Stomach (tissue), 8 donors: ENCODE measurements at regions not wholly inside any gene's neighbourhood (a gene's known extent, or its start where the extent isn't known, plus 50 kb on each side); places are given as distances from the start of the nearest gene placed in this dataset.

ENCODE experiments used
- DNase-seq, 2 donors: peaks; one replicate each; pipeline versions ENCODE4 v3.0.0 to v3.0.0-alpha.2; 2013 to 2019
- H3K27ac ChIP-seq, 5 donors: fragments of 200-600 bp in 4 of 5; sonication (generic) in 4 of 5; one replicate each; pipeline ENCODE4 v1.5.1; 2013 to 2019; ENCODE audit warnings: mild to moderate bottlenecking in 1 of 5, moderate library complexity in 1 of 5
- H3K27me3 ChIP-seq, 3 donors: fragments of 200-600 bp; sonication (generic); one replicate each; pipeline ENCODE4 v1.5.1; 2017 to 2019; ENCODE audit warnings: mixed run types in 1 of 3
- H3K36me3 ChIP-seq, 4 donors: fragments of 200-600 bp; sonication (generic); 1 replicate in 3 of 4; 2 replicates in 1 of 4; pipeline ENCODE4 v1.5.1; 2016 to 2019
- H3K4me1 ChIP-seq, 4 donors: fragments of 200-600 bp; sonication (generic); one replicate each; pipeline ENCODE4 v1.5.1; 2016 to 2019
- H3K4me3 ChIP-seq, 4 donors: fragments of 200-600 bp; sonication (generic) in 3 of 4; one replicate each; pipeline ENCODE4 v1.5.1; 2016 to 2019; ENCODE audit warnings: mild to moderate bottlenecking in 1 of 4
- H3K9me3 ChIP-seq, 4 donors: fragments of 200-600 bp; sonication (generic); one replicate each; pipeline ENCODE4 v1.5.1; 2016 to 2019
- CTCF ChIP-seq, 7 experiments: fragments of 450-650 bp in 4 of 7; fragments of 200-600 bp in 3 of 7; sonication (generic) in 3 of 7; IDR thresholded peaks; one replicate each; pipeline ENCODE4 v1.5.1; 2016 to 2019; ENCODE audit warnings: antibody characterized with exemption in 7 of 7, control low read depth in 2 of 7, mild to moderate bottlenecking in 1 of 7
- EP300 ChIP-seq: sonication (generic); formaldehyde crosslinking; IDR thresholded peaks from one replicate; pipeline ENCODE4 v1.6.1; 2017; ENCODE audit warnings: antibody characterized with exemption
- POLR2A ChIP-seq, 4 donors: fragments of 450-650 bp; IDR thresholded peaks; one replicate each; pipeline ENCODE4 v1.6.1; 2016; ENCODE audit warnings: antibody characterized with exemption in 4 of 4, control low read depth in 2 of 4, mild to moderate bottlenecking in 1 of 4, moderate library complexity in 1 of 4
- POLR2AphosphoS5 ChIP-seq, 3 donors: sonication (generic); formaldehyde crosslinking; IDR thresholded peaks; one replicate each; pipeline ENCODE4 v1.6.1; 2016; ENCODE audit warnings: antibody characterized with exemption in 3 of 3
- WGBS, 5 donors: extraction: QIAGEN DNeasy Blood & Tissue Kit in 3 of 5; methylation state at CpG; one replicate each; pipeline versions ENCODE4 v1.1.5 to v1.1.7; 2013 to 2018; 5-methylcytosine and 5-hydroxymethylcytosine counted together
- intact Hi-C: fragments of 100-400 bp; cut with DNase I; formaldehyde crosslinking; loops from one replicate; pipeline ENCODE4 v1.15.1; 2023; ENCODE audit warnings: low total_unique reads
- donor health status: healthy with polysubstance abuse.
- donor health status: Bipolar disorder and iron deficiency.
- donor health status: healthy.

- no peaks in the 10 kb centered on the region for H3K27me3 ChIP-seq
- 78 to 85% (median 83%) methylated on average over 10 of the region's 10 CpGs for WGBS, 5 donors
- no peaks in the 10 kb centered on the region for H3K9me3 ChIP-seq
- TF ChIP-seq POLR2AphosphoS5 (IDR thresholded peaks at IDR 0.05) (no peak), POLR2A (IDR thresholded peaks at IDR 0.05) (no peak), CTCF (IDR thresholded peaks at IDR 0.05) (no peak), EP300 (no peak)
- no peak overlapping the region for H3K4me3 ChIP-seq
- no peak for DNase-seq
- H3K27ac ChIP-seq: peak overlapping the region in 2 of 5 donors; percentile 16 to 91
- H3K4me1 ChIP-seq: peaks cover 22 to 47% (median 42%) of the 10 kb centered on the region in 4 donors
- intact Hi-C loops: no loop called here
- H3K36me3 ChIP-seq: no peaks in the 10 kb centered on the region
These were observed 127.0 kb downstream of the CHSY1 start for GRCh38 chr15:101124731-101125451.

- no peak for DNase-seq
- Histone ChIP-seq H3K4me1 (peaks cover 22 to 47% (median 41%) of the 10 kb centered on the region in 4 donors), H3K9me3 (no peaks in the 10 kb centered on the region), H3K27ac (no peak overlapping the region), H3K4me3 (no peak overlapping the region), H3K36me3 (no peaks in the 10 kb centered on the region), H3K27me3 (no peaks in the 10 kb centered on the region)
- TF ChIP-seq POLR2AphosphoS5 (IDR thresholded peaks at IDR 0.05) (no peak), EP300 (no peak), POLR2A (IDR thresholded peaks at IDR 0.05) (no peak), CTCF (IDR thresholded peaks at IDR 0.05) (no peak)
- WGBS, 5 donors: 92 to 99% (median 95%) methylated on average over 6 of the region's 6 CpGs
- intact Hi-C loops: no loop called here
These were observed 128.5 kb downstream of the CHSY1 start for GRCh38 chr15:101123222-101123910.

- intact Hi-C loops: no loop called here
- Histone ChIP-seq H3K27me3 (no peaks in the 10 kb centered on the region), H3K4me1 (peaks cover 18 to 42% (median 36%) of the 10 kb centered on the region in 4 donors), H3K27ac (peak overlapping the region in 1 of 5 donors; percentile 76), H3K4me3 (no peak overlapping the region), H3K36me3 (no peaks in the 10 kb centered on the region), H3K9me3 (no peaks in the 10 kb centered on the region)
- WGBS, 5 donors: 83 to 91% (median 90%) methylated on average over 5 to 8 of the region's 8 CpGs
- TF ChIP-seq EP300 (no peak), POLR2AphosphoS5 (IDR thresholded peaks at IDR 0.05) (no peak), POLR2A (IDR thresholded peaks at IDR 0.05) (no peak), CTCF (IDR thresholded peaks at IDR 0.05) (no peak)
- no peak for DNase-seq
These were observed 129.0 kb downstream of the CHSY1 start for GRCh38 chr15:101122806-101123205.

- no peak for DNase-seq
- Histone ChIP-seq H3K27me3 (no peaks in the 10 kb centered on the region), H3K4me3 (peak overlapping the region in 3 of 4 donors; percentile 24 to 28 (median 25)), H3K27ac (peak overlapping the region in 3 of 5 donors; percentile 49 to 76 (median 73)), H3K9me3 (no peaks in the 10 kb centered on the region), H3K36me3 (no peaks in the 10 kb centered on the region), H3K4me1 (peaks cover 13 to 37% (median 31%) of the 10 kb centered on the region in 4 donors)
- intact Hi-C loops: no loop called here
- TF ChIP-seq EP300 (no peak), POLR2AphosphoS5 (IDR thresholded peaks at IDR 0.05) (no peak), POLR2A (IDR thresholded peaks at IDR 0.05) (no peak), CTCF (IDR thresholded peaks at IDR 0.05) (no peak)
- WGBS, 5 donors: 75 to 85% (median 80%) methylated on average over 7 to 11 of the region's 11 CpGs
These were observed 129.6 kb downstream of the CHSY1 start for GRCh38 chr15:101122266-101122665.
